ENCODE measurements at regions not wholly inside any gene's neighbourhood (a gene's known extent, or its start where the extent isn't known, plus 50 kb on each side); places are given as distances from the start of the nearest gene placed in this dataset.

- TF ChIP-seq NFYB (CRISPR knock-in tag; conservative IDR thresholded peaks at IDR 0.05; ENCODE audit: low read depth), result no peak
- TF ChIP-seq, protein P1, sequence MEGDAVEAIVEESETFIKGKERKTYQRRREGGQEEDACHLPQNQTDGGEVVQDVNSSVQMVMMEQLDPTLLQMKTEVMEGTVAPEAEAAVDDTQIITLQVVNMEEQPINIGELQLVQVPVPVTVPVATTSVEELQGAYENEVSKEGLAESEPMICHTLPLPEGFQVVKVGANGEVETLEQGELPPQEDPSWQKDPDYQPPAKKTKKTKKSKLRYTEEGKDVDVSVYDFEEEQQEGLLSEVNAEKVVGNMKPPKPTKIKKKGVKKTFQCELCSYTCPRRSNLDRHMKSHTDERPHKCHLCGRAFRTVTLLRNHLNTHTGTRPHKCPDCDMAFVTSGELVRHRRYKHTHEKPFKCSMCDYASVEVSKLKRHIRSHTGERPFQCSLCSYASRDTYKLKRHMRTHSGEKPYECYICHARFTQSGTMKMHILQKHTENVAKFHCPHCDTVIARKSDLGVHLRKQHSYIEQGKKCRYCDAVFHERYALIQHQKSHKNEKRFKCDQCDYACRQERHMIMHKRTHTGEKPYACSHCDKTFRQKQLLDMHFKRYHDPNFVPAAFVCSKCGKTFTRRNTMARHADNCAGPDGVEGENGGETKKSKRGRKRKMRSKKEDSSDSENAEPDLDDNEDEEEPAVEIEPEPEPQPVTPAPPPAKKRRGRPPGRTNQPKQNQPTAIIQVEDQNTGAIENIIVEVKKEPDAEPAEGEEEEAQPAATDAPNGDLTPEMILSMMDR (IDR thresholded peaks at IDR 0.05), result no peak
Measured at GRCh38 chr13:77434289-77434688, 101.2 kb upstream of the SCEL start.
